ENCODE measurements at regions not wholly inside any gene's neighbourhood (a gene's known extent, or its start where the extent isn't known, plus 50 kb on each side); places are given as distances from the start of the nearest gene placed in this dataset.

DNA sequence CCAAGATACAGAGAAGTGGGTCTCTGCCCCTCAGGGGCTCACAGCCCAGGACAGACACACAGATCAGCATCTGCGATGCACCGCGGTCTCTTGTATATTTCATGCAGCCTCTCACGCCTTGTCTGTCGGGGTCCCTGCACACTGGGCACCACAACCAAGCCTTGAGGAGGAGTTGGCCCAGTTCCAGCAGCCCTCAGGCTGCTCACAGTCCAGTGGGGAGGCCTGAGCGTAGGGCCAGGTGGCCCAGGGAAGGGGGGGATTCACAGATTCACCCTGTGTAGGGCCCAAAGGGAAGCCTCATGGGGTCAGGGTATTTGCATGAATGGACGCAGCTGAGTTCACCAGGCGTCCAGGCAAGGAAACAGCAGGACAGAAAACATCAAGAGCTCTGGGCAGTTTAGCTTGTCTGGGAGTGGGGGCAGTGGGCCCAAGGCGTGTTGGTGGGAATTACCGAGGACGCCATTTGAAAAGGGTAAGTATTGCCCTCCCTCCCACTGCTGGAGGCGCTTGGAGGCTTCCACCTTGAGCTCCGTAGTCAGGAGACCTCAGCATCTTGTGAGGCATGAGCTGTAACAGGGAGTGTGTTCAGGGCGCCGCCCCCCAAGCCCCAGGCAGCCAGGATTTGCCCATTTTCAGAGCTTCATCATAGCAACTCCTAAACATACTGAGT, 129.1 kb upstream of the CHST15 start:
- TF ChIP-seq, protein P1, sequence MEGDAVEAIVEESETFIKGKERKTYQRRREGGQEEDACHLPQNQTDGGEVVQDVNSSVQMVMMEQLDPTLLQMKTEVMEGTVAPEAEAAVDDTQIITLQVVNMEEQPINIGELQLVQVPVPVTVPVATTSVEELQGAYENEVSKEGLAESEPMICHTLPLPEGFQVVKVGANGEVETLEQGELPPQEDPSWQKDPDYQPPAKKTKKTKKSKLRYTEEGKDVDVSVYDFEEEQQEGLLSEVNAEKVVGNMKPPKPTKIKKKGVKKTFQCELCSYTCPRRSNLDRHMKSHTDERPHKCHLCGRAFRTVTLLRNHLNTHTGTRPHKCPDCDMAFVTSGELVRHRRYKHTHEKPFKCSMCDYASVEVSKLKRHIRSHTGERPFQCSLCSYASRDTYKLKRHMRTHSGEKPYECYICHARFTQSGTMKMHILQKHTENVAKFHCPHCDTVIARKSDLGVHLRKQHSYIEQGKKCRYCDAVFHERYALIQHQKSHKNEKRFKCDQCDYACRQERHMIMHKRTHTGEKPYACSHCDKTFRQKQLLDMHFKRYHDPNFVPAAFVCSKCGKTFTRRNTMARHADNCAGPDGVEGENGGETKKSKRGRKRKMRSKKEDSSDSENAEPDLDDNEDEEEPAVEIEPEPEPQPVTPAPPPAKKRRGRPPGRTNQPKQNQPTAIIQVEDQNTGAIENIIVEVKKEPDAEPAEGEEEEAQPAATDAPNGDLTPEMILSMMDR (IDR thresholded peaks at IDR 0.05; ENCODE audit: control insufficient read depth, extremely low read depth, insufficient read depth), result no peak
- no peak overlapping the region for H3K4me3 ChIP-seq (ENCODE audit: low read depth, low read length)
- DNase-seq (ENCODE audit: low read depth), result no peak

DNA sequence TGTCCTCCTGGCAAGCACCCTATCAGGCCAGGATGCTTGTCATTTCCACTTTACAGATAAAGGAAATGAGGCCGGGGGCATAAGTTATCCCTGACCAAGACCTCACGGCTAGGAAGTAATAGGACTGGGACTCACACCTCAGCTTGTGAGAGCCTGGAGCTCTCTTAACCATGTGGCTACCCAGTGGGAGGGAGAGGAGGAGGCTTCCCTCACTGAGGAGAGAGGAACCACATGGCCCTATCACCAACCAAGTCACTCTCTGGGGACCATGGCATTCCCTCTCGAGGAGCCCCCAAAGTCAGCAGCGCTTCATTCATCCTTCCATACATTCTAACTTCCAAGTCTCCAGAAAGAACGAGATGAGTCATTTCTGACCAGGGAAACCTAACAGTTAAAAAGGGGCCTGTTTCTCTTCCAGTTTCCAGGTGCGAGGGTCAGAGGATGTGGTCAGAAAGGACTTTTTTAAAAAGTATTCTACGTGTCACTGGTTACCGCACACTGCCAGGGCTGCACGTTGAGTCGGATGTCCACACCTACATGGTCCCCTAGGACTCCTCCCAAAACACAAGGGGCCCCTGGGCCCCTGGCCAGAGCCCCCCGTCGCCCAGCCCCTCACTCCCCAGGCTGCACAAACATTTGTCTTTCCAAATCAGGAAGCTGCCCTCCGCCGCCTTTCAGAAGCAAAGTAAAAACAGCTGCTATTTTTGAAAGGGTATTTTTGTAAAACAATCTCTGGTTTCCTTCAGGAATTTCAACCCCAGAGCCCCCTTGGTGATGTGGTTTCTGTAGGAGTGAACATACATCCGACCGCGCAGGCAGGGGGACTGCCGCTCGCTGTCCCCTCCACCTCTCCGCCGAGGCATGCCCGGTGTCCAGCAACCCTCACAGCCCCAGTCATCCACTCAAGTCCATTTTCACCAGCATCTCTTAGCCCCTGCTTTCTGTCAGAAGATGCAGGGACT, 128.2 kb upstream of the CHST15 start:
- no peak for DNase-seq (ENCODE audit: low read depth)

DNA sequence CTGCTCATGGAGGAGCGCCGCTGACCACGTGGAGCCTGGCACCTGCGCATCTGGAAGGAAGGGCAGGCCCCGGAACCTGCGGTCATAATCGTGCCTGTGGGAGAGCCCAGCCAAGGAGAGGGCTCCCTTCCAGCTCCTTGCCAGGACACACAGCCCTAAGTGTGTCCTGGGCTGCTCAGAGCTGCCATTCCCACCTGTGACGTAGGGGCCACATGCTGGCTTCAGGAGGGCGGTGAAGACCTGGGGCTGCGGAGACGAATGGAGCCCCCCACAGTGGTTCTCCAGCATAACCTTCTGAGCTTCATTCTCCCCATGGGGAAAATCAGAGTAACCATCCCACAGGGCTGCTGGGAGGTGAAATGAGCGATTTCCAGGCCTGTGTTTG, 127.6 kb upstream of the CHST15 start:
- TF ChIP-seq, protein P1 (IDR thresholded peaks at IDR 0.05; ENCODE audit: control insufficient read depth, extremely low read depth, insufficient read depth), result no peak
- no peak for DNase-seq (ENCODE audit: low read depth)
- no peak overlapping the region for H3K4me3 ChIP-seq (ENCODE audit: low read depth, low read length)

More for the DNA sequence above, 128.2 kb upstream of the CHST15 start:
- no peak overlapping the region for H3K4me3 ChIP-seq (ENCODE audit: low read depth, low read length)
- TF ChIP-seq, protein P1 (IDR thresholded peaks at IDR 0.05; ENCODE audit: control insufficient read depth, extremely low read depth, insufficient read depth), result no peak

DNA sequence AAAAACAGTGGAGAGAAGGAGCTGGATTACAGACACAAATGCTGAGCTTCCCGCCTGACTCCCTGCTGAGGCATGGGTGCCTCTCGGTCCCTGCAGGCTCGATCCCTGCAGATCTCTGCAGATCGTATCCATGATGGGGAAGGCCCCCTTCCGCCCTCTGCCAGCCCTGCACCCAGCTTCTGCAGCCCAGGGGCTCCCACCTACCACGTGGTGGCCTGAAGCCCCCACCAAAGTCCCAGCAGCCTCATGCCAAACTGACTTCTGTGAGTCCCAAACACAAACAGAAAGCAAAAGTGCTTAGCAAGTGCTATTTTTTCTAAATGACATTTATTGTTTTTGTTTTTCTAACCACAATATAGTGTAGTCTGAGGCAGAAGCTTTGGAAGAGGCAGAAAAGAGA, 127.1 kb upstream of the CHST15 start:
- TF ChIP-seq, protein P1 (IDR thresholded peaks at IDR 0.05; ENCODE audit: control insufficient read depth, extremely low read depth, insufficient read depth), result no peak
- DNase-seq (ENCODE audit: low read depth), result no peak
- H3K4me3 ChIP-seq (ENCODE audit: low read depth, low read length), result no peak overlapping the region

DNA sequence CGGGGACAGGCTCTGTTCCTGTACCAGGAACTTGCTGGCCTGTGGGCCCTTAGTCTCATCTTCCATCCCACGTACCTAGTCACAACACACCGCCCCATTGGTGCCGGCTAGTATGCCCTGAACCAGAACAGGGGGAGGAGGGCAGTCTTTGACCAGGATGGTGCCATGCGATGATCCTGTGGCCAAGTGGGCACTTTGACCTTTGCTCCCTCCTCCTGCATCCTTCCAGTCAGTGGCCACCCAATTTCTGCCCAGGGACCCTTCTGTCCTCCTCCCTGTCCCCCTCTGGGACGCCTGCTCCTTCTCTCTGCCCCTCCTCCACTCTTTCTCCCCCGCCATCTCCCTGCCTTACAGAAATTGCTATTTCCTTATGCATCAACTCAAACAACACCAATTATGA, 126.3 kb upstream of the CHST15 start:
- H3K4me3 ChIP-seq (ENCODE audit: low read depth, low read length), result no peak overlapping the region
- DNase-seq (ENCODE audit: low read depth), result no peak
- TF ChIP-seq, protein P1 (IDR thresholded peaks at IDR 0.05; ENCODE audit: control insufficient read depth, extremely low read depth, insufficient read depth), result no peak

DNA sequence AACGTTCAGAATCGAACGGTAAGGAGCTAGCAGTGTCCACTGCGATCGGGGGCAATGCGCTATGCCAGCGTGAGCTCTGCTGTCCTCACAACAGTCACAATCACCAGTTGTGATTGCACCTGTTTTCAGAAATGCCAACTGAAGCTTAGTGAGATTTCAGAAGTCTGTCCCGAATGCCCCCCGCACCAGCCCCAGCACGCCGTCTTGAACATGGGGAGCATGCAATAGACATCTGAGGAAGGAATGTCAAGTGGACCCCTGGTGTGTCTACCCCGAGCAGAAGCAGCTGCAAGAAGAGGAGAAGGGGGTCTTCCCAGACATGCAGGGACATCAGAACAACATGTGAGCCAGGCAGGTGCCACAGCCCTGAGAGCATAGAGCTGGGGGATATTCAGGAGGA, 125.7 kb upstream of the CHST15 start:
- TF ChIP-seq, protein P1 (IDR thresholded peaks at IDR 0.05; ENCODE audit: control insufficient read depth, extremely low read depth, insufficient read depth), result no peak
- no peak overlapping the region for H3K4me3 ChIP-seq (ENCODE audit: low read depth, low read length)
- no peak for DNase-seq (ENCODE audit: low read depth)
